ENCODE measurements at regions not wholly inside any gene's neighbourhood (a gene's known extent, or its start where the extent isn't known, plus 50 kb on each side); places are given as distances from the start of the nearest gene placed in this dataset.

- TF ChIP-seq MXI1 (IDR thresholded peaks at IDR 0.05; ENCODE audit: borderline replicate concordance, low read depth, low read length) (no peak), CTCF (conservative IDR thresholded peaks at IDR 0.05; ENCODE audit: low read depth, low read length) (no peak), USF2 (IDR thresholded peaks at IDR 0.05; ENCODE audit: low read depth, low read length) (no peak), POLR2A (IDR thresholded peaks at IDR 0.05; ENCODE audit: low read depth, low read length) (no peak)
Measured at GRCh38 chr2:22382479-22383169, 1002.4 kb upstream of the KLHL29 start.

Data from IMR-90 (cell line).